ENCODE measurements at regions not wholly inside any gene's neighbourhood (a gene's known extent, or its start where the extent isn't known, plus 50 kb on each side); places are given as distances from the start of the nearest gene placed in this dataset.

GRCh38 chr11:134667505-134667904 is 255.5 kb upstream of the B3GAT1 start:
- Histone ChIP-seq H2AFZ (ENCODE audit: low read depth, low read length, poor library complexity, severe bottlenecking) (no peak overlapping the region), H3K36me3 (ENCODE audit: control insufficient read depth in 1 of 2, insufficient read depth in 2 of 2, low read length in 2 of 2) (no peaks in the 10 kb centered on the region), H3K27ac (ENCODE audit: low read depth, low read length) (no peak overlapping the region), H3K4me1 (ENCODE audit: control insufficient read depth in 1 of 2, insufficient read depth in 2 of 2, low read length in 2 of 2) (no peaks in the 10 kb centered on the region), H4K20me1 (ENCODE audit: insufficient read depth) (no peaks in the 10 kb centered on the region), H3K9me3 (ENCODE audit: control insufficient read depth in 1 of 2, insufficient read depth in 1 of 2, low read depth in 1 of 2, low read length in 2 of 2) (no peaks in the 10 kb centered on the region), H3K4me3 (replicated peaks in 1 of 2; ENCODE audit: low read depth in 1 of 2, low read length in 2 of 2) (no peak overlapping the region), H3K9ac (ENCODE audit: low read length) (no peak overlapping the region), H3K79me2 (ENCODE audit: insufficient read depth, low read length) (no peaks in the 10 kb centered on the region), H3K4me2 (ENCODE audit: low read length) (no peak overlapping the region), H3K9me2 (ENCODE audit: insufficient read depth) (no peaks in the 10 kb centered on the region), H3K27me3 (ENCODE audit: insufficient read depth, low read length) (peaks cover 40% of the 10 kb centered on the region)
- ATAC-seq (no peak), DNase-seq (ENCODE audit: low read depth, low spot score) (no peak)
- intact Hi-C loops (cut with micrococcal nuclease) = no loop called here
- POLR2A ChIA-PET = no interaction called here
- no peak for TF ChIP-seq EZH2phosphoT487 (IDR thresholded peaks at IDR 0.05; ENCODE audit: borderline replicate concordance)
- no peak for TF ChIP-seq TCF7L2 (IDR thresholded peaks at IDR 0.05; ENCODE audit: borderline replicate concordance, extremely low read depth, insufficient read depth, insufficient read length)
- no peak for TF ChIP-seq ZBTB33 (IDR thresholded peaks at IDR 0.05; ENCODE audit: extremely low read depth, insufficient replicate concordance, low read length)
- TF ChIP-seq REST (IDR thresholded peaks at IDR 0.05; ENCODE audit: low read depth) = no peak
- TF ChIP-seq SRF (IDR thresholded peaks at IDR 0.05; ENCODE audit: low read depth) = no peak
- no peak for TF ChIP-seq FOSL1 (IDR thresholded peaks at IDR 0.05; ENCODE audit: low read depth)
- TF ChIP-seq SP1 (IDR thresholded peaks at IDR 0.05; ENCODE audit: low read depth) = no peak
- TF ChIP-seq EZH2 (IDR thresholded peaks at IDR 0.05) = no peak
- no peak for TF ChIP-seq YY1 (IDR thresholded peaks at IDR 0.05; ENCODE audit: extremely low read depth, insufficient replicate concordance, low read depth, low read length)
- TF ChIP-seq CEBPB (IDR thresholded peaks at IDR 0.05; ENCODE audit: low read depth) = no peak
- no TSS peak for BruUV-seq (replicated peaks)
- RAD21 ChIA-PET (ENCODE audit: low non-redundant PET in 1 of 2, low total read pairs in 2 of 2, uncharacterized antibody in 2 of 2, unreplicated experiment in 2 of 2) = no interaction called here
- CTCF ChIA-PET = no interaction called here

Measured in HCT116 (cell line).